Breast epithelium (tissue), 3 donors: ENCODE measurements at regions not wholly inside any gene's neighbourhood (a gene's known extent, or its start where the extent isn't known, plus 50 kb on each side); places are given as distances from the start of the nearest gene placed in this dataset.
A peak's percentile ranks its signal among the peaks of the same experiment; 100 is the strongest.

Source experiments
- CTCF ChIP-seq, 3 donors: fragments of 450-650 bp; IDR thresholded peaks; one replicate each; pipeline ENCODE4 v1.5.1; 2016 to 2017; ENCODE audit warnings: antibody characterized with exemption in 3 of 3, mild to moderate bottlenecking in 3 of 3, moderate library complexity in 3 of 3
- POLR2A ChIP-seq: fragments of 450-650 bp; IDR thresholded peaks from one replicate; pipeline ENCODE4 v1.6.1; 2016; ENCODE audit warnings: antibody characterized with exemption, mild to moderate bottlenecking, moderate library complexity
- POLR2AphosphoS5 ChIP-seq, 3 donors: sonication (generic); formaldehyde crosslinking; IDR thresholded peaks; one replicate each; pipeline ENCODE4 v1.6.1; 2017; ENCODE audit warnings: antibody characterized with exemption in 3 of 3

- TF ChIP-seq POLR2A (no peak), CTCF (IDR thresholded peaks at IDR 0.05) (peak in 1 of 3 donors; percentile 30), POLR2AphosphoS5 (IDR thresholded peaks at IDR 0.05) (no peak)
Observed at GRCh38 chr12:92414170-92415070, 268.8 kb upstream of the BTG1 start.
